GM19372 (cell line): ENCODE measurements at regions not wholly inside any gene's neighbourhood (a gene's known extent, or its start where the extent isn't known, plus 50 kb on each side); places are given as distances from the start of the nearest gene placed in this dataset.
"Not testable (repeated sequence)": the region's sequence is repeated elsewhere in the genome, so short reads cannot be mapped to it uniquely, and the experiment has no call there.

Experiments
- ATAC-seq: cut with Tn5 transposase; IDR thresholded peaks from one replicate; pipeline ENCODE4 v1.9.1; 2021; ENCODE audit warnings: mild to moderate bottlenecking, low read depth, moderate library complexity; ENCODE audit not compliant: unreplicated experiment

DNA sequence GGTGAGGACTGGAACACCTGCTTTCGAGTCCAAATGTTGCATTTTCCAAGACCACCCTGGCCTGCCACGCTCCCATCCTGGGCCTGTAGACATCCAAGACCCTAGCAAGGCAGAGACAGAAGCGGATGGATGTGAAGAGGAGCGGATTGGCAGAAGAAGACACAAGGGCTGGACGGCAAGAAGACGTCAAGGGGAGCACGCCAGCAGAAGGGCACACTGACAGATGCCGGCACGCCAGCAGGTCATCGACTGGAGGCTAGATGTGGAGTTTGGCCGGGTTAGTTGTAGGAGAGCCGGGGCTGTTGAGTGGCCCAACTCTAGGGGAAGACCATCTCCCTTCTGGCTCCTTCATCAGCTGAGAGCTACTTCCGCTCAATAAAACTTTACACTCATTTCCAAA, 251.6 kb downstream of the ZWINT start:
- no peak for ATAC-seq

- no peak for ATAC-seq
Observed at GRCh38 chr10:56104923-56105322, 256.1 kb downstream of the ZWINT start.

GRCh38 chr10:56104487-56104886, 256.6 kb downstream of the ZWINT start:
- no peak for ATAC-seq

DNA sequence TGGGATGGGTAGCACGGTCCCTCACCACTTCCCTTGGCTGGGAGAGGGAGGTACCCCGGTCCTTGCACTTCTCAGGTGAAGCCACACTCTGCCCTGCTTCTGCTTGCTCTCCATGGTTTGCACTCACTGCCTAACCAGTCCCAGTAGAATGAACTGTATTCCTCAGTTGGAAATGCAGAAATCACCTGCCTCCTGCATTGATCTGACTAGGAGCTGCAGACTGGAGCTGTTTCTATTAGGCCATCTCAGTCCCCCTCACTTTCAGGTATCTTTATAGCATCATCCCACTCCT, 264.9 kb downstream of the ZWINT start:
- no peak for ATAC-seq

DNA sequence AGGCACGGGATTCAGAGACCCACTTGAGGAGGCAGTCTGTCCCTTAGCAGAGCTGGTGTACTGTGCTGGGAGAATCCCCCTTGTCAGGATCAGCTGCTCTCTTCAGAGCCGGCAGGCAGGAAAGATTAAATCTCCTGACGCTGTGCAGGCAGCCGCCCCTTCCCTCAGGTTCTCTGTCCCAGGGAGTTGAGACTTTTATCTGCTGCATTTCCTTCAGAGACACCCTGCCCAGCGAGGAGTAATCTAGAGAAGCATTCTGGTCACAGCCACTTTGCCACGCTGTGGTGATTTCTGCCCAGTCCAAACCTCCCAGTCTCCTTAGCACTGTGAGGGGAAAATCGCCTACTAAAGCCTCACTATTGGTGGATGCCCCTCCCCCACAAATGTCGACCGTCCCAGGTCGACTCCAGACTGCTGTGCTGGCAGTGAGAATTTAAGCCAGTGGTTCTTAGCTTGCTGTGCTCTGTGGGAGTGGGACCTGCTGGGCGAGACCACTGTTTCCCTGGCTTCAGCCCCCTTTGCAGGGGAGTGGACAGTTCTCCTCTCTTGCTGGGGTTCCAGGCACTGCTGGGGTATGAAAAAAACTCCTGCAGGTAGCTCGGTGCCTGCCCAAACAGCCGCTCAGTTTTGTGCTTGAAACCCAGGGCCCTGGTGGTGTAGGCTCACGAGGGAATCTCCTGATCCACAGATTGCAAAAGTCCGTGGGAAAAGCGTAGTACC, 265.4 kb downstream of the ZWINT start:
- no peak for ATAC-seq

DNA sequence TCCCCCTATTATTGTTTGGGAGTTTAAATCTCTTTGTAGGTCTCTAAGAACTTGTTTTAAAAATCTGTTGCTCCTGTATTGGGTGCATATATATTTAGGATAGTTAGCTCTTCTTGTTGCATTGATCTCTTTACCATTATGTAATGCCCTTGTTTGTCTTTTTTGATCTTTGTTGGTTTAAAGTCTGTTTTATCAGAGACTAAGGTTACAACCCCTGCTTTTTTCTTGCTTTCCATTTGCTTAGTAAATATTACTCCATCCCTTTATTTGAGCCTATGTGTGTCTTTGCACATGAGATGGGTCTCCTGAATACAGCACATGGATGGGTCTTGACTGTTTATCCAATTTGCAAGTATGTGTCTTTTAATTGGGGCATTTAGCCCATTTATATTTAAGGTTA, 267.4 kb downstream of the ZWINT start:
- ATAC-seq: not testable (repeated sequence)

DNA sequence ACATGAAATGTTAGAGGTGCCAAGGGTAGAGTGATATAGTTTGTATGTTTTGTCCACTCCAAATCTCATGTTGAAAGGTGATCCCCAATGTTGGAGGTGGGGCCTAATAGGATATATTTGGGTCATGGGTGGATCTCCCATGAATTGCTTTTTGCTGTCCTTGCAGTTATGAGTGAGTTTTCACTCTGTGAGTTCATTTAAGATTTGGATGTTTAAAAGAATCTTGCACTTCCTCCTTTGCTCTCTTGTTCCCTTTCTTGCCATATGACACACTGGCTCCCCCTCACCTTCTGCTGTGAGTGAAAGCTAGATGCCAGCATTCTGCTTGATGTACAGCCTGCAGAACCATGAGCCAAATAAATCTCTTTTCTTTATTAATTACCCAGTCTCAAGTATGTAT, 269.2 kb downstream of the ZWINT start:
- no peak for ATAC-seq

DNA sequence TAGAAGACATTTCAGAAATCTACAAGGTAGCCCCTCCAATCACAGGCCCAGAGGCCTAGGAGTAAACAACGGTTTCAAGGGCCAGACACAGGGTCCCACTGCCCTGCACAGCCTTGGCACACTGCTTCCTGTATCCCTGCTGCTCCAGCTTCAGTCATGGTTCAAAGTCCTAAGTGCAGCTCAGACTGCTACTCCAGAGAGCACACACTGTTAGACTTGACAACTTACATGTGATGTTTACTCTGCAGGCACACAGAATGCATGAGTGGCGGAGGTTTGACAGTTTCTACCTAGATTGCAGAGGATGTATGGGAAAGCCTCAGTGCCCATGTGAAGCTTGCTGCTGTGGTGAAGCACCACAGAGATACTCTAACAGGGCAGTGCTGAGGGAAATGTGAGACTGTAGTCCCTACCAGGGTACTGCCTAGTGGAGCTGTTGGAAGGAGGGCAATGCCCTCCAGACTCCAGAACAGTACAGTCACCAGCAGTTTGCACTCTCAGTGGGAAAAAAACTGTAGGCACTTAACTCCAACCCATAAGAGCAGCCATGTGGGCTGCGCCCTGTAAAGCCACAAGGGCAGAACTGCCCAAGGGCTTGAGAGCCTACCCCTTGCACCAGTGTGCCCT, 270.0 kb downstream of the ZWINT start:
- ATAC-seq: no peak

DNA sequence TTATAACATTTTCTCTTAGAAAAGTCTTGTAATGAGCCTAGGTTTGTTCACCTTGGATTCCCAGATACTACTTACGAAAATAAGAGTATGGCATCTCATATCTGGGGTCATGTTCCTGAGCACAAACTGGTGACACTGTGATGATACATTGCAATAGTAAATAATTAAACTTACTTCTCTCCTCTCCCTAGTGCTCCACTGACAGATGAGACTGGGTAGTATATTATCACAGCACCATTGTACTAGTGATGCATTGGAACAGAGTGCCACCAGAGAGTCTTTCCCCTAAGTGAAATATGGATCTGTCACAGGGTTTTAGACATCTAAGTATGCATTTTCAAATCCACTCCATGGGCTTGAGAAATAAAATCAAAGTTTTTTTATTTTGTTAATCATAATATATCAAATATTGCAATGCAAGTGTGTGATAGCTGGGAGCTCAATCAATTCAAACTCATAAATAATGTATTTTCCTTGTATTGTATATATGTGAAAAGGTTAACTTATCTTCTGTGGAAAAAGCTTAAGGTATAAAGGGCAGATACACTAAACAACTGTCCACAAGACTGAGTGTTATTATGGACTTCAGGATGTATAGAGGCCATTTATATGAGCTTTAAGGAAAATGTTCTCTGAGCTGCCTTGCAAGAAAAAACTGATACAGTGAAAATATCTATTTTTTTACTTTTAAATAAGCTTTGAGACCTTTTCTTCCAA, 275.5 kb downstream of the ZWINT start:
- no peak for ATAC-seq

DNA sequence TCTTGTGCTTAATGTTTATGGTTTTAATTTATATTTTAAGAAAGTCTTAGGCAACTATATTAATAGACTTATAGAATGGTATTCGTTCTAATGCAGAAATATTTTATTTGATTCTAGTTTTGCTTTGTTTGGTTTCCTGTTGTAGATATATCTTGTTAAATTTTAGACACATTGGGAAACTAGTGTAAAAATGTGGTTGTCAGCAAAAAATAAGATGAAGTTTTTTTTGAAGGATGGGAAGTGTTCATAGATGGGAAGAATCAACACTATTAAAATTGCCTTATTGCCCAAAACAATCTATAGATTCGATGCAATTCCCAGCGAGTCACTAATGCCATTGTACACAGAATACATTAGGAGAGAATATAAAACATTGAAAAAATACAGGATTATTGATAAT, 278.9 kb downstream of the ZWINT start:
- no peak for ATAC-seq

- ATAC-seq: no peak
Observed at GRCh38 chr10:56068473-56069263, 292.4 kb downstream of the ZWINT start.

- no peak for ATAC-seq
Observed at GRCh38 chr10:56068040-56068439, 293.0 kb downstream of the ZWINT start.

GRCh38 chr10:56063642-56064041, 297.4 kb downstream of the ZWINT start:
- no peak for ATAC-seq

DNA sequence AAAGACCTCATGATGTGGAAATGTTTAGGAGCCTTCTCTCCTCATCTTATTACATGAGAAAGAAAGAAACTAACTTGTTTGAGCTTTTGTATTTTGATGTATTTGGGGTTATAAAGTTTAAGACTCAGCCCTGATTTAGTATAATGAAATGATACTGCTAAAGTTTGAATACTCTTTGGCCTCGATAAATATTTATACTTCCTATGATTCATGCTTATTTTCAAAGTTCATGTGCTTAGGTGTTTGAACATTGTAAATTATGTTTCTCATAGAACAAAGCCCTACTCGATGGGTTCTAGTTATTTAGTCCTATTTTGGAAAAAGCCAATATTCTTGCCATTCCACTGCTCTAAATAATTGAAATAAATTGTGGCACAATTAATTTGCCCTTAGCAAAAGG, 303.2 kb downstream of the ZWINT start:
- ATAC-seq: no peak

DNA sequence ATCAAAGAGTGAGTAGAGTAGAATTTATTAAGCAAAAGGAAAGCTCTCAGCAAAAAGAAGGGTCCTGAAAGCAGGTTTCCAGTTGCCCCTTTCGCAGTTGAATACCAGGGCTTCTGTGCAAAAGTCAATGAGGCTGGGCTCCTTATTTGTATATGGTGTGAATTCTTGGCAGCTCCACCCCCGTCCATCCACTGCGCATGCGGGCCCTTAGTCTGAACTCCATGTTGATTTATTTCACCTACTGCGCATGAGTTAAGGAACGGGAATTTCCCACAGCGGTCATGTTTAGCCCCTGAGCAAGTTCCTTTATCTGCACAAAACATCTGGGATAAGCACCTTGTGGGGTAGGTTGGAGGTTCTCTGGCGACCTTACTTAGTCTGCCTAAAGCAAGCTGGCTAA, 325.6 kb downstream of the ZWINT start:
- no peak for ATAC-seq

GRCh38 chr10:56028298-56029132, 332.5 kb downstream of the ZWINT start:
- no peak for ATAC-seq

- no peak for ATAC-seq
Observed at GRCh38 chr10:56012101-56012500, 349.0 kb downstream of the ZWINT start.

DNA sequence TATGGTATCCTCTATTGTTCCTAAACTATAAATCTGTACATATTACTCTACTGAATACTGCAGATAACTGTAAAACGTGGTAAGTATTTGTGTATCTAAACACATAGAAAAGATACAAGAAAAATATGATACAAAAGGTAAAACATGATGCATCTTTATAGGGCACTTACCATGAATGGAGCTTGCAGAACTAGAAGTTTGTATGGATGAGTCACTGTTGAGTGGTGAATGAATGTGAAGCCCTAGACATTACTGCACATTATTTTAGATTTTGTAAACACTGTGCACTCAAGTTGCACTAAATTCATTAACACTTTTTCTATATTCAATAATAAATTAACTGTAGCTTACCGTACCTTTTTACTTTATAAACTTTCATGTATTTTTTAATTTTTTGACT, 357.5 kb downstream of the ZWINT start:
- no peak for ATAC-seq

GRCh38 chr10:55989188-55989587, 371.9 kb downstream of the ZWINT start:
- no peak for ATAC-seq

- no peak for ATAC-seq
Observed at GRCh38 chr10:55979203-55979602, 381.9 kb downstream of the ZWINT start.
